GM21526 (cell line): ENCODE measurements at regions not wholly inside any gene's neighbourhood (a gene's known extent, or its start where the extent isn't known, plus 50 kb on each side); places are given as distances from the start of the nearest gene placed in this dataset.
"Not testable (repeated sequence)": the region's sequence is repeated elsewhere in the genome, so short reads cannot be mapped to it uniquely, and the experiment has no call there.

ENCODE experiments used
- ATAC-seq: cut with Tn5 transposase; IDR thresholded peaks from one replicate; pipeline ENCODE4 v1.9.1; 2021; ENCODE audit warnings: moderate library complexity; ENCODE audit not compliant: unreplicated experiment, low FRiP score

DNA sequence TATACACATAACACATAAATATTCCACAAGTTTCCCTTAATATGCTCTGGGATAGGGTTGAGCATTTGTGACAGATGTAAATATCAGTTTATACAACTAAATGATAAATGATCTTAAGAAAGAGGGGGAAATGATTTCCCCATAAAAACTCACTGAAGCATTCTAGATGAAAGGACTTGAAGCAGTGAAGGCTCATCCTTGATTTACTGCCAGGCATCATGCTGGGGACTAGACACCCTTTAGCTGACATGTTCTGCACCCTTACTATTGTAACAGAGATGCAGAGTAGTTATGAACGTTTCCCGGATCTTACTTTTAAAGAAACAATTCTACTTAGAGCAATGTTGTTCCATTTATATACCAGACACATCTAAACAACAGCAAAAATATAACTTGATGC lies 235.8 kb downstream of the PTGER3 start:
- no peak for ATAC-seq

DNA sequence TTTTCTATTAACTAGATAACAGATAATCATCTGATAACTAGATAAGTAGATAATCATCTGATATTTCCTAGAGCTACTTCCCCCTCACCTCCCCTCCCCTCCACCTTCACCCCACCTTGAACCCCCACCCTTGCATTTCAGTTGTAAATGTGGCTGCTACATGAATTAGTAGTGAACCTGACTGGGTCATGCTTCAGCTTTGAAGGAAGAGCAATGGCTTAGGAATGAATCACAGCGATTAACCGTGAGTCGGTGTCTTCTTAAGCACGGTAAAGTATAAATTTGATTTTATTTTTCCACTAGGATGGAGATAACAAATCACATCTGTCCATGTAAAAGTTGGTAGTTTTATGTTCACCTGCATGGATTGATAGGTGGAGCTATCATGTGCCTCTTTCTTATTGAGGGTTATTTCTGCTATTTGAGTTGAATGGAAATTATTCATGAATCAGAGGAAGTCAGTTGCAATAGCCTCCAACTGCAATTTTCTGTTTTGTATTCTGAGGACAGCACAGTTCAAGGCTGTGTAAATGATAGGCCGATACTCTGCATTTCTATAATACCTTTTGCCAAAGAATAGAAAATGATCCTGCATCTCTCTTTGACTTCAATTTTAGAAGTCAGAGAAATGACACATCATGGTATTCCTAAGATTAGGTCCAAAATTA lies 235.0 kb downstream of the PTGER3 start:
- ATAC-seq: no peak

DNA sequence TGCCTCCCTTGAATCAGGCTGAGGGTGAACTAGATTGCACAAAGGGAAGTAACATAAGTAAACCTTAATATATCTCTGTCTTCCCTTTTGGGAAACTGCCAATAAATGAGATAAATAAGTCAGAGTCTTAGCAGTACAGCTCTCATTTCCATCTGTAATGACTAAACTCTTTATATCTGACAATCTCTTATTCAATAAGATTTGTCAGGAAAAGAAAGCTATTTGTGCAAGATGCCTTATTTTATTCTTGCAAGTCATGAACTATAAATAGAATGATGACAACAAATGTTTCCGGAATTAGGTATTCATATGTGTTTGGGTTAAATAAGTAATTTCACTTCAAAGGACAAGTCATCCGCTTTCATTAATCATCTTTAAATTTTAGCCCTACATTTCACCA lies 229.2 kb downstream of the PTGER3 start:
- no peak for ATAC-seq

DNA sequence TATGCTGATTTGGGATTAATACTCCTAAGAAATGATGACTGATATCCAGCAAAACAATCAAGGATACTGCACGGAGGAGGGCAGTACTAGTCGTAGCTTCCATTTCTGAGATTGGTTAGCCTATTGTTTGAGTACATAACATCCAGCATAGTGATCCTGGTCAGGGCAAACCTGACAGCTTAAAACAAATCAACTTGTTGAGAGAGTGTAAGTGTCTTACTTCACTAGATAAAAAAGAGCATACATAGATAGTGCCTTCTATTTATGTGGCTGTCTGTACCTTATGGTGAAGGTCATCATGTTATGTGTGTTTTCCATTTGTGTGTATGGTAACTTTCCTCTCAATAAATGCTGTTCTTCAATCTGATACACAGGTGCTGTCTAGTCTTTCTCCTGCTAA lies 228.4 kb downstream of the PTGER3 start:
- ATAC-seq: no peak

DNA sequence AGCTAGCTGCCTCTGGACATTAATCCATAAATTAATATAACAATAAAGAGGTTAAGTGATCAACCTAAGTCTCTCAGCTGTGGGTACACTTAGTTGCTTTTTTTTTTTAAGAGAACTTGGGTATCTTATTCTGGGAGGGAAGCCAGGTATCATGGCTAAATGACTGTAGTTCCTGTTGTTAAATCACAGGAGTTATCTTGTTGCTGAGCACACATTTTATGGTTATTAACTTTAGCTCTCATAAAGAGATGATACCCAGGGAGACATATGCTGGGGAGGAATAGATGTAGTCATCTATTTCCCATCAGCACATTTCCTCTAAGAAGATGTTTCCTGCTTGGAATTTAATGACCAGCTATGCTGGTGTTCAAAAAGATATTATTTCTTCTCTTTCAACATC lies 227.8 kb downstream of the PTGER3 start:
- no peak for ATAC-seq

DNA sequence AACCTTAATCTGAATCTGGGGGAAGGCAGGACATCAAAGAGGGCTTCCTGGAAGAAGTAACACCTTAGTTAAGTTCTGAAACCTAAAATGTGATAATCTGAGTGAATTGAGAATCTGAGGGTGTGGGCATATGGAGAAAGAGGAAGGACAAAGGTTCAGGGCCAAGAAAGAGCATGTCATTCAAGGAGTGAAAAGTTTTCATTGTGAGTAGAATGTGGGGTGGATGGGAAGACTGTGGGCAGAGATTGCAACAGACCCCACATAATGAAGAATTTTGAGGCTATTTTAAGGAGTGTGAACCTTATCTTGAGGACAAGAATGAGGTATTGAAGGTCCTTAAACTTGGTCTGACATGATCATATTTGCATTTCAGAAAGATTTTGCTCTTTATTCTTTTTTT lies 227.2 kb downstream of the PTGER3 start:
- ATAC-seq: no peak

DNA sequence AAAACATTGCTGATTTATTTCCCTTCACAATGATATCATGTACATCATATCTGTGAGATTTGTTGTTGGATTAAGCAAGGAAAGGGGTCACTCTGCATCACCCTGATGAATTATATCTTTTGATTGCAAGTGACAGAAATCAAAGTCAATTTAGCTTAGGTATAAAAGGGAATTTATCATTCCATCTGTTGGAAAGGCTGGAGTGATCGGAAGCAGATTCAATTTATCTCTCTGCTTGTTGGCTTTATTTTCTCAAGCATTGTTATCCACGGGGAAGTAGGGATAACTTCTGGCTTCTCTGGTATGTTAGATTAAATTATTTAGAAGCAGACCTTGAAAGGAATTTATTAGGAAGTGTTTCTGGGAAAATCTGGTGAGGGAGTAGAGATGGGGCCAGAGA lies 226.6 kb downstream of the PTGER3 start:
- no peak for ATAC-seq

DNA sequence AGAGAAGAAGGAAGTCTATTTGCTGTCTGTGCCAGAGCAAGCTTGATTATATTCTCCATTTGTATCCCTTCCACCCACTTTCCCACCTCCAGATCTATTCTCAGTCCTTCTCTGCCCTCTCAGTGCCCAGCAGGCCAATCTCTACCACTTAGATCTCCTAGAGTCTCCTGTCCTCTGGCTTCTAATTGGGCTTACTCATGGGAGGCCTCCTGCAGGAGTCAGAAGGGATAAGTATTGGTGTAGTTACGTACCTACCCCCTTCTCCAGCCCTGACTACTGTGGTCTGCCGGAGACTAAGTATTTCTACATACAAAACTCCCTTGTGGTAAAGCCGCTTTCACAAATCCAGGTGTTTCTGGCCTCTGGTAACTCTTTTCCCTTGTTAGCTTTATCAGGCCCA lies 221.2 kb downstream of the PTGER3 start:
- no peak for ATAC-seq

DNA sequence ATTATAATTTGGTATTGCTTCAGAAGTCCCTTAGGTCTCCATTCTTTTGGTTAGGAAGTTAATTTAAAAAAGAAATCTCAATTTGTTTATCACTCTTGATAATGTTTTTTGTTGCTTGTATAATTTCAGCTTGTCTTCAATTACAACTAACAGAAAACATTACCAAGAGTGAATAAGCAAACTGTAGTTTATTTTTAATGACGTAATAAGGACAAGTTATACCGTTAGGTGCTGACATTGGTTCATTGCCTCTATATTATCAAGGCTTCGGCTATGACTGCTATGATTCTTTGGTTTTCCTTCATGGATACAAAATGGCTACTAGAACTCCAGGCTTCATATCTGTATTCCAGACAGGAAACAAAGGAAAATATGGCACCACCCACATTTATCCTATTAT lies 220.6 kb downstream of the PTGER3 start:
- ATAC-seq: no peak

DNA sequence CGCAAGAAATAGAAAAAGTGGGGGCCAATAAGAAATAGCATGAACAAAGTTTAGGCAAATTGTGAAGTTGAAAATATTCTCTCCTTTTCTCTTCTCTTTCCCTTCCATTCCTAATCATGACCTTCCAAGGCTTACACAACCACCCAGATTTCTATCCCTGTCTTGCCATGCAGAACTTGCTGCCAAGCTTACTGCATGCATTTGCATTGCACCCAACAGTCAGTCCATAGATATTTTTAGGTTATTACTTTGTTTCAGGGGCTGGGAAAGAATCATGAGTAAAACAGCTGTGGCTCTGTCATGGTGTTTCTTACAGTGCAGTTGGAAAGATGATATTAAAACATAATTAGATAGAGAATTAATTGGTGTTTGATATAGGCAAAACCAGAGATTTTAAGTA lies 219.4 kb downstream of the PTGER3 start:
- ATAC-seq: no peak

DNA sequence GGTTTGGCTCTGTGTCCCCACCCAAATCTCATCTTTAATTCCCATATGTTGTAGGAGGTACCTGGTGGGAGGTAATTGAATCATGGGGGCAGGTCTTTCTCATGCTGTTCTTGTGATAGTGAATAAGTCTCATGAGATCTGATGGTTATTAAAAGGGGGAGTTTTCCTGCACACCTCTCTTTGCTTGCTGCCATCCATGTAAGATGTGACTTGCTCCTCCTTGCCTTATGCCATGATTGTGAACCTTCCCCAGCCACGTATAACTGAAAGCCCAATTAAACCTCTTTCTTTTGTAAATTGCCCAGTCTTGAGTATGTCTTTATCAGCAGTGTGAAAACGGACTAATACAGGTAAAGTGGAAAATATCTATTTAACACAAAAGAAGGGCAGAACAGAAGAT lies 213.3 kb downstream of the PTGER3 start:
- not testable (repeated sequence) for ATAC-seq

DNA sequence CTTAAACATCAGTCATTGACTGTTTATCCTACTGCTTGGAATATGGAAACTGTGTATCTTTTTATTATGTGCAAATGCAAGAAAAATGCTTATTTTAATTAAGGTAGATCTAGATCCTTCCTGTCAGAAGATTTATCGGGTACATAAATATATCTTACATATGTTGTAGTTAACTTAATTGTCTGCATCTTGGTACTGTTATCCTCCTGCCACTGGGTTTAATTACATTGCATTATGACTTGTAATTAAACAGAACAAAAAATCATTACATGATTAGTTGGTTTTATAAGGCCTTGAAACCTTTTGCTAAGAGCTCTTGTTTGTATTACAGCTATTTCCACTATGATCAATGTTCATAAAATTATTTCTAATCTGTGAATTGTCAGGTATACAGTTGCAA lies 211.2 kb downstream of the PTGER3 start:
- ATAC-seq: no peak

DNA sequence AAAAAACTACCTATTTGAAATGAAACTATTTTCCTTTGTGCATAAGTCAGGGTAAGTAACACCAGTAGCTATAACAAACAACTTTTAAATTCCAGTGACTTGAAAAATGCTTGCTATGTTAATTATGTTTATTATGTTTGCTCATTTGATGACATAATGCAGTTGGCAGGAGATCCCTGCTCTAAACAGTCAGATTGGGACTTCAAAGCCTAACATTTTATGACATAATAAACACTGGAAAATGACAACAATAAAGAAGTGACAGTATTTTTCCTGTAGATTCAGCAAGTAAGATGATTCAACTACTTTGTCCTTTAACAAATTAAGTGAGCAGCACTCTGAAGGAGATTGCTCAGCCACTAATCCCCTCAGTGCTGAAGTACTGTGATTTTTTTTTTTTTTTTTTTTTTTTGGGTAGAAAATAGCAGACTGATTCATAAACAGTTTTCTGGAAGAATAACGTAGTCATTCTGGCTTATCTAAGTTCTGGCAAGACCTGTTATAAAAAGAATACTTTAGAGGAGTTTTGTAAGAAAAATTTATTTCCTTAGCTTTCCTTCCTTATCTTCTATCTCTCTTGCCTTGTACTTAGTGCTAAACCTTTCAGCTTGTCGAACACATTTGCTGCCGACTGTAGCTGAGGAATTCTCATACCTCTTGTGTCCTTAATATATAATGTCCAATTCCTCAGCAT lies 207.2 kb downstream of the PTGER3 start:
- ATAC-seq: no peak

DNA sequence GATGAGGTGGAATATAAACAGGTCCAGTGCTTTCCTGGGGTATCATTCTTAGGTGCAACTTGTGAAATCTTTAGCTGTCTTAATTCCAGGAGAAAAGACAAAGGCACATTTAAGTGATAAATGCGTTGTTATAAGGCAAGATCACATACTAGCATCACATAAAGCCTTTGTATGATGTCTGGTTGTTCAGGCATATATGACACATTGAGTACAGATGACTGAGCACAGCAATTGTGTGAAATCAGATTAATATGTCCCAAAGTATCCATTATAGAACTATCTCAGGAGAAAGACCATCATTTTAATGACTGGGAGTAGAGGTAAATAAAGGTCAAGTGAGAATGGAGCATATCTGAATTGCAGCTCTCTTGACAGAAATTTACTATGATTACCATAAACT lies 205.1 kb downstream of the PTGER3 start:
- no peak for ATAC-seq

DNA sequence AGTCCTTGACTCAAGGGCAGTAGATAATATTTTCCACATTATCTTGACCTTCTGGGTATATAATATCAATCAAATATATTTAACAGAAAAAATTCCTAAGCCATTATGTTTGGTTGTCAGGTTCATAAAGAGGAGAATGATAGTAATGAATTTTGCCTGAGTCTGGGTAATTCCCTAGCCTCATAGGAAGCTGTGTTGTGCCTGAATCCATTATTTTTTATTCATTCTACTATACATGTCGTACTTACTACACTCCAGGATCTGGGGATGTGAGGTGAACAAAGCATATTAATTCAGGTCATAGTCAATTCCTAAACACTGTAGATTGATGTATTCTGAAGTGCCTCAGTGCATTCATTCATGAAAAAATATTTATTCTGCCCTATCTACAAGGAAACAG lies 204.2 kb downstream of the PTGER3 start:
- ATAC-seq: no peak

DNA sequence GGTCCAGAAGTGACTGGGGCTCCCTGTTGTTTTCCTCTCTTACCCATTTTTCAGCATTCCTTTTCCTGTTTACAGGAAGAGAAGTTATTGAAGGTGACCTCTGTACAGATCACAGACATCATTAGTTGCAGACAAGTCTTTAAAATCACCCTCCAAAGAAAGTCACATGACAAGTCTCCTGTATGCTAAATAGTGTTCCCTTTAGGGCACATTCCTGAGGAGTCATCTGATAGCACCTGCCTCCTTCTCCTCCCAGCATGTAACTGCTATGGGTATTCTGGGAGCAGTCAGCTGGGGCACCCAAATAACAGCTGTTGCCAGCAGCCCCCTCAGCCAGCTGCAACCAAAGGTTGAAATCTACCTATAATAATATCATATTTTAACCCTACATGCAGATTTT lies 200.6 kb downstream of the PTGER3 start:
- ATAC-seq: no peak

DNA sequence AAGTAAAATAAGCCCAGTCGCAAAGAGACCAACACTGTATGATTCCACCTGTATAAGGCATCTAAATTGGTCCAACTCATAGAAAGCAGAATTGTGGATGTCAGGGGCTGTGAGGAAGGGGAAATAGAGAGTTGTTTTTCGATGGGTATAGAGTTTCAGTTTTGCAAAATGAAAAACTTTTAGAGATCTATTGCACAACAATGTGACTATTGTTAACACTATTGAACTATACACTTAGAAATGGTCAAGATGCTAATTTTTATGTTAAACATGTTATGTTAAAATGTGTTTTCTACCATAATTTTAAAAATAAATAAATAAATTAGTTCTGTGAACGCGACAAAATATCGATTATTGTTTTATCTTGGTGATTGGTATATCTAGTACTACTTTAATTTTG lies 192.4 kb downstream of the PTGER3 start:
- no peak for ATAC-seq

DNA sequence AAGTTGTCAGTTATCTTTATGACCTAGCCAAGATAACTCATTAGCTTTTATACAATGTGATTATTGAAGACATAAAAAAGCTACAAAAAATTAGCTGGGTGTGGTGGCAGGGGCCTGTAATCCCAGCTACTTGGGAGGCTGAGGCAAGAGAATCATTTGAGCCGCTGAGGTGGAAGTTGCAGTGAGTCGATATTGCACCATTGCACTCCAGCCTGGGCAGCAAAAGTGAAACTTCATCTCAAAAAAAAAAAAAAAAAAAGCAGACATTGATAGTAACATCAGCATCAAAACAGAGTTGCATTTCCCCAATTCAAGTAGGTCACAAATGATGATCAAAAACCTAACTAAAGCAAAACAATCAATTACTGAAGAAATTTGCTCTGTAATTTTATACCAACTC lies 191.4 kb downstream of the PTGER3 start:
- no peak for ATAC-seq

DNA sequence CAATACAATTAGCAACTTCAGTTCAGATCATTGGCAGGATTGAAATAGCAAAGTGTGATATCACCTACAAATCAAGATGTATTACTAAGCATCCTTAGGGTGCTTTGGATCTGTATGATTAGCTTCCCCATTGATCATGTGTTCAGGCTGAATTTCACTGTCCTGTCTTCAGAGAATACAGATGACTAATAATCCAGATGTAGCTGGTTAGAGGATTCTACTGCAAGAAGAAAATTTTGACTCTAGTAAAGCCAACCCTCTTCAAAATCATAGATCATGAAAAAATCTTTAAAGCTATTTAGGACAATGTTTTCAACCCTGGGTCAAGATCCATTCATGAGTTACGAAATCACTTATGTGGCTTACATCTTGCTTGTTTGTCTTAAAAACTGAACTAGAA lies 184.4 kb downstream of the PTGER3 start:
- no peak for ATAC-seq

DNA sequence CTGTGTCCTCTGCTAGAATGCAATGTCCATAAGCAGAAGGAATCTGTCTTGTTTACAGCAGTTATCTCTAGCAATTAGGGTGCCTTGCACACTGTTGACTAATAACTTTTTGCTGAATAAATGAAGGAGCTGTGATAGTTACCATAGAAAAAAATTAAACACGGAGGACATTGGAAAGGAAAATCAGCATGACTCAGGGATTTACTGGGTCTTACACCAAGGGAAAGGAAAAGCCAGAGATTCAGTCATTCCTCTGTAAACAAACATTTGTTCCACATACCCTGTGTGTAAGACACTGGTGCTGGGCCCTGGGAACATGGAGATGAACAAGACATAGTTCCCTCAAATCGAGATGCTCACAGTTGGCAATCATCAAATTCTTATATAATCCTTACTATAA lies 183.3 kb downstream of the PTGER3 start:
- ATAC-seq: no peak

DNA sequence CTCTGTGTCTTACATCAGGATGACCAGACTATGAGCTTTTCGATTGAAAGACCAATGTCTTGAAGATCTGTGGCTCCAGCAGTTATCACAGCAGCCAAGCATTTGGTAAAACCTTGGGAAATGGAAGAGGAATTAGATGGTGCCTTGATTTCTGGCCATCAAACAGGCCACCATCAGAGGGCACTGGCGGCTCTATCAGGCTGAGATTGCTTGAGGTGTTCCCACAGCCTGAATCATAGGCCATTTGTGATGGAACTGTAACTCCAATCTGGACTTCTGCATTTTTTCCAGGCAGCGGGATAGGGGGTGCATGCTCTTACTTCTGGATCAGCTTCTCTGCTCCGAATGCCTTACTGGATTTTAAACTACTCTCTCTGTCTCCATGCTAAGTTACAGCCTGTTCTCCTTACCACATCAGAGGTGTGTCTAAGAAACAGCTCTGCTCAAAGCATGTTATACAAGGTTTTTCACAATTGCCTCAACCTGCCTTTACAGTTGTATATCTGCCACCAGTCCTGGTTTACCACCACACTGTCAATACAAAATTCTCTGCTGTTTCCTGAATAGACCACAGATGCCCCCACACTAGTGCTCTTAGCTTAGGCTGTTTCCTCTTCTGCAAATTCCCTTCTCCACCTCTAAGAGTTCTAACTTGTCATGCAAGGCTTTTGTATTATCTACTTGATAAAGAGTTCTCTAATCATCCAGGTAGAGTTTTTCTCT lies 180.9 kb downstream of the PTGER3 start:
- no peak for ATAC-seq

DNA sequence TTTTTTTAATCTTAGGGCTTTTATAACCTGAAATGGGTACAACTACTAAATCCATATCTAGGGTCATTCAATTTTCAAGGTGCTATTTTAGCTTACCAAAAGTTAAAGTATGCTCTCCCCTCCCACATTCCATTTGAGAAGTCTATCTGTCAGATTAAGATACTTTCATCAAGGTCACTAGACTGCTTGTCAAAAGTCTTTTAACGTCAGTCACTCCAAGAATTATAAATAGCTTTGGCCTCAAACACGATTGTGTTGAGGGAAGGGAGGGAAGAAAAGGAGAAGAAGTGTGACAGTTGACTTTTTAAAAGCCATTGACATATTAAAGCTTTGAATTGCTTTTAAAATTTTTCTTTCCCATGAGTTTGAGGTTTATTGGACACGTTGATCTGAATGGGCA lies 175.8 kb downstream of the PTGER3 start:
- no peak for ATAC-seq
